Parathyroid adenoma (tissue), 2 donors: ENCODE measurements at regions not wholly inside any gene's neighbourhood (a gene's known extent, or its start where the extent isn't known, plus 50 kb on each side); places are given as distances from the start of the nearest gene placed in this dataset.

Experiments used
- H2AFZ ChIP-seq: fragments of 300-600 bp; sonication (generic); one replicate; pipeline ENCODE4 v1.7.0; 2017; ENCODE audit warnings: antibody characterized with exemption, mild to moderate bottlenecking
- H3K27ac ChIP-seq: fragments of 300-600 bp; sonication (generic); one replicate; pipeline ENCODE4 v1.7.0; 2017
- H3K27me3 ChIP-seq: fragments of 300-600 bp; sonication (generic); one replicate; pipeline ENCODE4 v1.7.0; 2017; ENCODE audit warnings: low read length; ENCODE audit not compliant: control insufficient read depth, insufficient read depth
- H3K36me3 ChIP-seq: fragments of 300-600 bp; sonication (generic); one replicate; pipeline ENCODE4 v1.7.0; 2017; ENCODE audit warnings: low read length; ENCODE audit not compliant: control insufficient read depth, insufficient read depth
- H3K4me1 ChIP-seq: fragments of 300-600 bp; sonication (generic); one replicate; pipeline ENCODE4 v1.7.0; 2017; ENCODE audit warnings: control low read depth
- H3K4me2 ChIP-seq: fragments of 300-600 bp; sonication (generic); one replicate; pipeline ENCODE4 v1.7.0; 2017; ENCODE audit warnings: low read length
- H3K4me3 ChIP-seq: fragments of 300-600 bp; sonication (generic); one replicate; pipeline ENCODE4 v1.7.0; 2017; ENCODE audit warnings: low read depth, low read length
- H3K79me2 ChIP-seq: fragments of 300-600 bp; sonication (generic); one replicate; pipeline ENCODE4 v1.7.0; 2017; ENCODE audit warnings: control low read depth
- H3K9ac ChIP-seq: fragments of 300-600 bp; sonication (generic); one replicate; pipeline ENCODE4 v1.7.0; 2017; ENCODE audit warnings: mild to moderate bottlenecking
- H3K9me3 ChIP-seq: fragments of 300-600 bp; sonication (generic); one replicate; pipeline ENCODE4 v1.7.0; 2017; ENCODE audit warnings: low read length; ENCODE audit not compliant: control insufficient read depth
- TF ChIP-seq, protein P1 (sequence below): fragments of 300-600 bp; sonication (generic); IDR thresholded peaks from one replicate; pipeline ENCODE4 v1.7.0; 2017; ENCODE audit warnings: antibody characterized with exemption, mild to moderate bottlenecking
- donor health status: primary hyperparathyroidism.

DNA sequence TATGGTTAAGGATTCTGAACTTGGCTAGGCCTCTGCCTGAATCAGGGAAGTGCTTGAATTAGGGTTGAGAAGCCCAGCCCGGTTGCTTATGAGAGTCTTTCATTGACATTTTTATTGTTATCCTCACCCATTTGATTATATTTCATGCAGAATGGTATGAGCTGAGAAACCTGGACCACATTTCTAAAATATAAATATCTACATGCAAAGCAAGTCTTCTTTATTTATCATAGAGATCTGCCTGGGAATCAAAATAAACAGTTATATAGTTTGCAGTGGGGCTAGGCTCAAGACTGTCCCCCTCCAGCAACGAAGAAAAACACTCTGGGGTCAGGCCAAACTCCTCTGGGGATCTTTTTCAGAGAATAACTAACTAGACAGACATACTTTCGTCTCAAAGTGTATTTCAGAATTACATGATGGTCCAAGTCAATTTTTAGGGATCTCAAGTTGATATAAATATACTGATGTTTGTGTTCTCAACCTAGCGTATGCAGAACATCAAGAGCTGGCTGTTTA, 675.4 kb upstream of the NR2F2 start:
- H3K36me3 ChIP-seq = no peaks in the 10 kb centered on the region
- no peaks in the 10 kb centered on the region for H3K9me3 ChIP-seq
- no peaks in the 10 kb centered on the region for H3K79me2 ChIP-seq
- H3K27ac ChIP-seq = no peak overlapping the region
- no peak overlapping the region for H3K4me3 ChIP-seq
- H3K4me2 ChIP-seq = no peak overlapping the region
- no peaks in the 10 kb centered on the region for H3K27me3 ChIP-seq
- no peaks in the 10 kb centered on the region for H3K4me1 ChIP-seq
- no peak overlapping the region for H2AFZ ChIP-seq
- no peak overlapping the region for H3K9ac ChIP-seq
- TF ChIP-seq, protein P1, sequence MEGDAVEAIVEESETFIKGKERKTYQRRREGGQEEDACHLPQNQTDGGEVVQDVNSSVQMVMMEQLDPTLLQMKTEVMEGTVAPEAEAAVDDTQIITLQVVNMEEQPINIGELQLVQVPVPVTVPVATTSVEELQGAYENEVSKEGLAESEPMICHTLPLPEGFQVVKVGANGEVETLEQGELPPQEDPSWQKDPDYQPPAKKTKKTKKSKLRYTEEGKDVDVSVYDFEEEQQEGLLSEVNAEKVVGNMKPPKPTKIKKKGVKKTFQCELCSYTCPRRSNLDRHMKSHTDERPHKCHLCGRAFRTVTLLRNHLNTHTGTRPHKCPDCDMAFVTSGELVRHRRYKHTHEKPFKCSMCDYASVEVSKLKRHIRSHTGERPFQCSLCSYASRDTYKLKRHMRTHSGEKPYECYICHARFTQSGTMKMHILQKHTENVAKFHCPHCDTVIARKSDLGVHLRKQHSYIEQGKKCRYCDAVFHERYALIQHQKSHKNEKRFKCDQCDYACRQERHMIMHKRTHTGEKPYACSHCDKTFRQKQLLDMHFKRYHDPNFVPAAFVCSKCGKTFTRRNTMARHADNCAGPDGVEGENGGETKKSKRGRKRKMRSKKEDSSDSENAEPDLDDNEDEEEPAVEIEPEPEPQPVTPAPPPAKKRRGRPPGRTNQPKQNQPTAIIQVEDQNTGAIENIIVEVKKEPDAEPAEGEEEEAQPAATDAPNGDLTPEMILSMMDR = no peak

DNA sequence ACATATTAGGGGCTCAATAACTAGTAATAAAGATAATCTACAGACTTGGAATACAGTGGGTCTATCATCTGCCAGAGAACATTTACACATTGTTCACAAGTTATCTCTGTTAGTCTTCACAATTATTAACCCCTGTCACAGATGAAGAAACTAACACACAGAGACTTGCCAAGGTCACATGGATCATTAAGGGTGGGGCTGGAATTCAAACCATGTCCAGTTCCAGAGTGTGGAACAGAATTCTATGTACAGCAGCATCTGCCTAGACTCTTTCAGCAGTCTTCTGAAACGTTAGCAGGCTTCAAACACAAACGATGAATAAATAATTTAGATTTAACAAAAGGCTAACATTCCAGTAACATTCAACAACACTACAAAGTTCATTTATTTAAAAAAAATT, 673.9 kb upstream of the NR2F2 start:
- TF ChIP-seq, protein P1 = no peak
- Histone ChIP-seq H3K36me3 (no peaks in the 10 kb centered on the region), H3K4me3 (no peak overlapping the region), H3K4me2 (no peak overlapping the region), H3K27me3 (peaks cover 4% of the 10 kb centered on the region), H2AFZ (no peak overlapping the region), H3K9ac (no peak overlapping the region), H3K79me2 (no peaks in the 10 kb centered on the region), H3K4me1 (no peaks in the 10 kb centered on the region), H3K27ac (no peak overlapping the region), H3K9me3 (no peaks in the 10 kb centered on the region)

DNA sequence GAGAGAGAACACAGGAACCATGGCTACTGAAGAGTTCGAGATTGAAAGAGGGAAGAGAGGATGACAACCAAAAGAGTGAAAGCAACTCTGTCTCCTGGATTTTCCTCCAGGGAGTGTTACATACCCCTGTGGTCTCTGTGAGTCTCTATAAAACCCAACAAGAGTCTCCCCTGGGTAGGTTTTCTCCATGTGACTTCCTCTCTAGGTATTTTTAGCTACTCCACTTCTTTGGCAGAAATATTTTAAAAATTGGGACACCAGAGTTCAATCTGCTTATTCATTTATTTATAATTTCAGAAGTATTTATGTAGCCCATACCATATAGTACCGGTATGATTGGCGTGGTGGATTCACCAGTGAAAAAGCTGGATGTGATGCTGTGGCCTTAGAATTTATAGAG, 671.7 kb upstream of the NR2F2 start:
- TF ChIP-seq, protein P1 = no peak
- no peak overlapping the region for H3K27ac ChIP-seq
- H3K79me2 ChIP-seq = no peaks in the 10 kb centered on the region

DNA sequence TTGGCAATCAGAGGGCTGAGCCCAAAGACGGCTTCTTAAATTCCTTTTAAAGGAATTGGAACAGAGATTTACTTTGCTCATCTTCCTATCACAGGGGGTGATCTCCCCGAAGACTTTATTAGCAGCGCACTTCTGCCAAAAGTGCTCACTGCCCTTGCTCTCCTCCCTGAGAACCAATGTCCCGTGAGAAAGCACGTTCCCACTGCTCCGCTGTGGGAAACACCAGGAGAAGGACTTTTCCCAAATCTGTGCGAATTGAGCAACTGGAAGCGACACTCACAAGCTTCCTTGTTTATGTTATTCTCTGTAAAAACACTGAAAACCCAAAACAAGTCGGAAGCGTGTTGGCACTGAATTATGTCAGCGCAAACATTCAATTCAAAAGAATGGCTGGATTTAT, 670.8 kb upstream of the NR2F2 start:
- Histone ChIP-seq H2AFZ (no peak overlapping the region), H3K27ac (no peak overlapping the region), H3K4me2 (no peak overlapping the region), H3K9ac (no peak overlapping the region), H3K79me2 (no peaks in the 10 kb centered on the region), H3K9me3 (no peaks in the 10 kb centered on the region), H3K36me3 (no peaks in the 10 kb centered on the region), H3K27me3 (peaks cover 4% of the 10 kb centered on the region), H3K4me3 (no peak overlapping the region), H3K4me1 (no peaks in the 10 kb centered on the region)
- TF ChIP-seq, protein P1 = no peak

More for the DNA sequence above, 671.7 kb upstream of the NR2F2 start:
- no peak overlapping the region for H3K9ac ChIP-seq
- no peaks in the 10 kb centered on the region for H3K4me1 ChIP-seq
- no peaks in the 10 kb centered on the region for H3K9me3 ChIP-seq
- no peak overlapping the region for H3K4me2 ChIP-seq
- no peak overlapping the region for H3K4me3 ChIP-seq
- no peaks in the 10 kb centered on the region for H3K36me3 ChIP-seq
- H3K27me3 ChIP-seq = peaks cover 4% of the 10 kb centered on the region
- no peak overlapping the region for H2AFZ ChIP-seq

DNA sequence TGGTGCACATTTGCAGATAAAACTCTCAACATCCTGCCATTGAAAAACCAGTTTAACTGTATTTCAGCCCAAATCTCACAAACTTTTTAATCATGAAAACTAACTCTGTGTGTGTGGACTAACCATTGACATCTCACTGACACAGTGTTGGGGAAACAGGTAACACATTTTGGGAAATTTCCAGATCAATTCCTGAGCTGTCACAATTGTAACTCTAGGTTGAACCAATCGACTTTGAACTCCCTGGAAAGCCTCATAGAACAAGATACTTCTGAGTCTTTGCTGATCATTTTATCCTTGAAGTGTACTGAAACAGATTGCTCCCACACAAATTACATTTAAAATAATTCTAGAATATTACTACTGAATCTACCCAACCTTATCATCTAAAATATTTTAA, 667.9 kb upstream of the NR2F2 start:
- no peak overlapping the region for H3K9ac ChIP-seq
- no peaks in the 10 kb centered on the region for H3K36me3 ChIP-seq
- no peaks in the 10 kb centered on the region for H3K9me3 ChIP-seq
- H3K4me3 ChIP-seq = no peak overlapping the region
- TF ChIP-seq, protein P1 = no peak
- H2AFZ ChIP-seq = no peak overlapping the region
- H3K27me3 ChIP-seq = peaks cover 4% of the 10 kb centered on the region
- H3K79me2 ChIP-seq = no peaks in the 10 kb centered on the region
- H3K4me2 ChIP-seq = no peak overlapping the region
- no peak overlapping the region for H3K27ac ChIP-seq
- no peaks in the 10 kb centered on the region for H3K4me1 ChIP-seq
